ENCODE measurements at regions not wholly inside any gene's neighbourhood (a gene's known extent, or its start where the extent isn't known, plus 50 kb on each side); places are given as distances from the start of the nearest gene placed in this dataset.

- H3K27ac ChIP-seq: no peak overlapping the region
- no peaks in the 10 kb centered on the region for H3K27me3 ChIP-seq
- intact Hi-C loops (cut with DNase I; ENCODE audit: low total_unique reads): no loop called here
- H3K4me1 ChIP-seq: no peaks in the 10 kb centered on the region
- no peaks in the 10 kb centered on the region for H3K9me3 ChIP-seq
- TF ChIP-seq POLR2A (IDR thresholded peaks at IDR 0.05) (no peak), CTCF (IDR thresholded peaks at IDR 0.05) (no peak)
- 79 to 89% methylated on average over 2 of the region's 2 CpGs for WGBS, 2 donors
- H3K4me3 ChIP-seq: no peak overlapping the region
- H3K36me3 ChIP-seq (ENCODE audit: low read depth, missing control alignments): no peaks in the 10 kb centered on the region
- no peak for DNase-seq
Observed at GRCh38 chr1:5559078-5559477, 433.1 kb downstream of the NPHP4 start.

- no peak for DNase-seq
- no peaks in the 10 kb centered on the region for H3K36me3 ChIP-seq (ENCODE audit: low read depth, missing control alignments)
- intact Hi-C loops (cut with DNase I; ENCODE audit: low total_unique reads): no loop called here
- no peaks in the 10 kb centered on the region for H3K4me1 ChIP-seq
- H3K4me3 ChIP-seq: no peak overlapping the region
- H3K9me3 ChIP-seq: no peaks in the 10 kb centered on the region
- H3K27ac ChIP-seq: no peak overlapping the region
- no peaks in the 10 kb centered on the region for H3K27me3 ChIP-seq
- TF ChIP-seq POLR2A (IDR thresholded peaks at IDR 0.05): no peak
- no peak for TF ChIP-seq CTCF (IDR thresholded peaks at IDR 0.05)
- 90 to 93% methylated on average over 9 of the region's 9 CpGs for WGBS, 2 donors
Observed at GRCh38 chr1:5555853-5556252, 436.4 kb downstream of the NPHP4 start.

- H3K27ac ChIP-seq: no peak overlapping the region
- WGBS, 2 donors: 88 to 90% methylated on average over 5 of the region's 5 CpGs
- no peak overlapping the region for H3K4me3 ChIP-seq
- intact Hi-C loops (cut with DNase I; ENCODE audit: low total_unique reads): no loop called here
- no peak for DNase-seq
- no peaks in the 10 kb centered on the region for H3K4me1 ChIP-seq
- H3K9me3 ChIP-seq: no peaks in the 10 kb centered on the region
- TF ChIP-seq POLR2A (IDR thresholded peaks at IDR 0.05): no peak
- TF ChIP-seq CTCF (IDR thresholded peaks at IDR 0.05): no peak
- no peaks in the 10 kb centered on the region for H3K36me3 ChIP-seq (ENCODE audit: low read depth, missing control alignments)
- H3K27me3 ChIP-seq: no peaks in the 10 kb centered on the region
Observed at GRCh38 chr1:5554784-5555183, 437.4 kb downstream of the NPHP4 start.

GRCh38 chr1:5554111-5554510 lies 438.1 kb downstream of the NPHP4 start:
- 75 to 79% methylated on average over 6 of the region's 6 CpGs for WGBS, 2 donors
- no peak overlapping the region for H3K27ac ChIP-seq
- H3K27me3 ChIP-seq: no peaks in the 10 kb centered on the region

More at GRCh38 chr1:5554111-5554510, 438.1 kb downstream of the NPHP4 start:
- H3K36me3 ChIP-seq (ENCODE audit: low read depth, missing control alignments): no peaks in the 10 kb centered on the region
- H3K9me3 ChIP-seq: no peaks in the 10 kb centered on the region
- intact Hi-C loops (cut with DNase I; ENCODE audit: low total_unique reads): no loop called here
- no peaks in the 10 kb centered on the region for H3K4me1 ChIP-seq
- TF ChIP-seq POLR2A (IDR thresholded peaks at IDR 0.05) (no peak), CTCF (IDR thresholded peaks at IDR 0.05) (no peak)
- DNase-seq: no peak
- H3K4me3 ChIP-seq: no peak overlapping the region
